Renal pelvis (tissue), 1 donor: ENCODE measurements at regions not wholly inside any gene's neighbourhood (a gene's known extent, or its start where the extent isn't known, plus 50 kb on each side); places are given as distances from the start of the nearest gene placed in this dataset.
"Not testable (repeated sequence)": the region's sequence is repeated elsewhere in the genome, so short reads cannot be mapped to it uniquely, and the experiment has no call there.

Experiments used
- DNase-seq: peaks from one replicate; pipeline ENCODE4 v3.0.0-alpha.2; 2013

DNA sequence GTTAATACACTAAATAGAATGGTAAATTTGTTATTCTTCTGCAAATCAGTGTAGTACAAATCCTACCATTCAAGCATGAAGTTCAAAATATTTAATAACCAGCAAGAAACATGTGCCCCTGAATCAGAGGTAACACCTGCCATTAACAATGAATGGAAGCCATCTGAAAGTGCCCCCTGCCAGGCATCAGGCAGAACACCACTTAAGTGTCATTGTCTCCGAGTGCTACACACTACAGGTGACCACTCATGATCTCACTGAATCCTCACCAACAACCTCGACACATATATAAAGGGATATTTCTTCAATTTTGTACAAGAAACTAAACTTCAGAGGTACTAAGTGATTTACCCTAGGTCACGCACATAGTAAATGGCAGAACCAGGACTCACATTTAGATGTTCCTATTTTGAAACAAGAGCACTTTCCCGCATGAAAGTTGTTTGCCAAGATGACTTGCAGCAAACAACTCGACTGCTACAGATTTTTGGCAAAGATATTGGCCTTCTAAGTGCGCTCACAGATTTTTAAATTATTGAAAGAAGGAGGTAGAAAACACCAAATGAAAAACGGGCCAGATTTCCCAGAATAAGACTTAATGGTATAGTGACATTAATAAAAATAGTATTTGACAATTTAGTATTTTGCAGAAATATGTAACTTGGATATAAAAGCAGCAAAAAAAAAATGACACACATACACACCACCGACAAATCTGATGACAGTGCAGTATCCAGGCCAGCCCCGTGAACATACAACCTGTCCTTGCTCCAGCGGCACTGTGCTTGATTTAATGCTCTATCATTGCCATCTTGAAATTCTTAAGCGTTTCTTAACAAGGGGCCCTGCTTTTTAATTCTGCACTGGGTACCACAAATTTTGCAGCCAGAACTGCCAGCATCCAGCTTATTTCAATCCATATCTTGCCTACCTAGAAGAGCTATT lies 274.5 kb downstream of the ALDH8A1 start:
- no peak for DNase-seq

DNA sequence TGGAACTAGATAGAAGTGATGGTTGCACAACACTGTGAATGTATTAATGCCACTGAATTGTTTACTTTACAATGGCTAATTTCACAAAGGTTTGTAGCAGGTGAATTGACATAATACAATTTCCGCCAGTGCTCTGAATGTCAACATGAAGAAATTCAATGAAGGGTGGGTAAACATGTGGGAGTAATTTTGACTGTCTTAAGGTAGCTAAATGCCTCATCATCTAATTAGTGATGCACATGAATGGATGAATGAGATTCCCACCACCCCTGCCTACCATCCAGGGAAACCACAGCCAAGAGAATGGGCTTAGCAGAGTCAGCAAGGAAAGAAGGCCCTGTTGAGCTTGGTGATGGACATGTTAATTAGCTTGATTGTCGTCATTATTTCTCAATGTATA lies 275.3 kb downstream of the ALDH8A1 start:
- DNase-seq, result no peak

DNA sequence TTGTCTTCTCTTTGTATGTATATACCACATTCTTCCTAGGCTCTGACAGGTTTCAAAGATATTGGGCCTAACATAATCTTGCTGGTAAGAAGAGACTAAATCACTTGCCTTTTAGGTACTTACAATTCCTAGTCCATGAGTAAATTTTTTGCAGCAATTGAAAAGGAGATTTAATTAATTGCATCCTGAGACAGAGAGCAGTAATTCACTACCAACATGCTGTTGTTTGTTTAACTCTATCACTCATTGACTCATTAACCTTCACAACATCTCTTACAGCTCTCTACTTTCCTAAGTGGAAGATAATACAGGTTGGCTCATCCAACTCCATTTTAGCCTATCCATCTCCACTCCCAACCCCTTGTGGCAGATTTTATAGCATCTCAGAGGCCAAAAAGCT lies 280.4 kb downstream of the ALDH8A1 start:
- DNase-seq, result peak; percentile 52

DNA sequence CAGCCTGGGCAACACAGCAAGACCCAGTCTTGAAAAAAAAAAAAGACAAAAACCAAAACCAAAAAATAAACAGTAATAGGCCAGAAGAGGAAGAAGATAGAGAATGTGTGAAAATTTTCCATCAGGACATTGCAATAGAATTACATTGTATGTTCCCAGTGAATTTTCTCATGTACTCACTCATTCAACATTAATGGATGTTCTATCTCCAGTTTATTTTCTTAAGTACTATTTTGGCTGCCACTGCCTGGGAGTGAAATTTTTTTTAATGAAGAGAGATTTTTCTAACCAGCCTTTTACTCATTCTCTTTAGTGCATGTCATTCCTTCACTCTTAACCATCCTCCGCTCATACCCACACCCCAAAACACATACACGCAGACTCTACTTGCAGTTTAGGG lies 282.8 kb downstream of the ALDH8A1 start:
- DNase-seq, result no peak

DNA sequence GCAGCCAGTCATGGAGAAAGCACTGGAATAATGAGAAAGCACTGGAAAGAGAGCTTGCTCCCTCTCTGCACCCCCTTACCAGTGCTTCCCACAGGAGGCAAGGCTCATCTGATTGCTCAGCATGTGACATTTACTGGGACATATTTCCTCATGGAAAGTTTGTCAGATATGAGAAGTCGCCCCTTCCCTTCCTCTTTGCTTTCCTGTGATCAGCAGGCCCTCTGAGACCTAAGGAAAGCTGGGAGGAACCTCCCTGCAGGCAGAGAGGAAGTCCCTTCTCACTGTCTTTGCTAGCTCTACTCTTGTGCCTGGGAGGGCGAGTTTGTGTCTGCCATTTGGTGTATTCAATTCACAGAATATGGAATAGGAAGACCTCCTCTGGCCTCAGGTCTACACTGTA lies 283.8 kb downstream of the ALDH8A1 start:
- DNase-seq, result no peak

DNA sequence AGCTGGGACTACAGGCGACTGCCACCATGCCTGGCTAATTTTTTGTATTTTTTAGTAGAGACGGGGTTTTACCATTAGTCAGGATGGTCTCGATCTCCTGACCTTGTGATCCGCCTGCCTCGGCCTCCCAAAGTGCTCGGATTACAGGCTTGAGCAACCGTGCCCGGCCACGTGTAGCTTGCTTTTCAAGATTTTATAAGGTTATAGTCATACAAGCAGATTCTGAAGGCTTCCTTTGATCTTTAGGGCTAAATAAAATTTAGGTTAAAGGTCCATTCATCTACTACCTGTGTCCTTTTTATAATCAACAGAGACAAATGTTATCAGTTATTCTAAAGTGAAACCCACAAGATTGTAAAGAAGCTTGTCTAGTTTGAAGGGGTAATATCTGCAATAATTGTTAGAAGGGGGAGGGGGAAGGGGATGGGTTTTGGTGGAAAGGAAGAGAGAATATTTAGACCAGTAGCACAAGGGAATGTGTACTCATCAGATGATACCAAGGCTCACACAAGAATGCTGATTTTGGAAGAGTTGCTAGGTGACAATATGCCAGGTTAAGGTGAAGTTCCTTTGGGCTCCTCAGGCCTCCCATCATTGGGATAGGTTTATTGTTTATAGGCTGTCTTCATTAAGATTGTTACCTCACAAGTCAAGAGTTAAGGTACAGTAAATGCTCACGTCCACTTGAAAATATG lies 284.7 kb downstream of the ALDH8A1 start:
- DNase-seq, result no peak

DNA sequence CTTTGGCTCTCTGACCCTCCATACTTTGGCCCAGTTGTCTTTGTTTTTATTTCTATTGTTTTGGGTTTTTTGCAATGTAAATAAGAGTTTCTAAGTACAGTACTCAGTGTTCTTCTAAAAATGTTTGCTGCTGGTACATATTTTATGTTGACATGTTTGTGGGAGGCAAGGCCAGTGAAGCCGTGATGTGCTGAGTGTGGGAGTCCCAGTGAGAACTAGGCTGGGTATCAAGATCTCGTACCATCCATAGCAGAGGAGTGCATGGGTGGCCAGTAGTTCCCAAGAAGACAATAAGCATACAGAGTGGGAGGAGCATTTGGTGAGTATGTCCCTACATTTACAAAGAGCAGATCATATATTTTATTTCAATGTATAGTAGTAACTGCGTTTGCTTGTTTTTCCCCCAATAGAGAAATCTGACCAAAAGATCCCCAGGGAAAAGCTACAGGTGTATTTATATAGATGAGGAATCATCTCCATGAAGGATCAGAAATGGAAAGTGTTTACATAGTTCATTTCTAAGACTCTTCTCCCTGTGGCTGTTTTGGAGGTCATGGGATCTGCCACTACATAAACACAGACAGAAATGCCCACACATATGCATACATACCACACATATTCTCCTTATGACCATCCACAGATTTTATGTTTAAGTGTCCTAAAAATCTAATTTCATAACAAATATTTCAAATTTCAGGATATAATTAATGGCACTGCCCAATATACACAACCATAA lies 285.9 kb downstream of the ALDH8A1 start:
- DNase-seq, result no peak

DNA sequence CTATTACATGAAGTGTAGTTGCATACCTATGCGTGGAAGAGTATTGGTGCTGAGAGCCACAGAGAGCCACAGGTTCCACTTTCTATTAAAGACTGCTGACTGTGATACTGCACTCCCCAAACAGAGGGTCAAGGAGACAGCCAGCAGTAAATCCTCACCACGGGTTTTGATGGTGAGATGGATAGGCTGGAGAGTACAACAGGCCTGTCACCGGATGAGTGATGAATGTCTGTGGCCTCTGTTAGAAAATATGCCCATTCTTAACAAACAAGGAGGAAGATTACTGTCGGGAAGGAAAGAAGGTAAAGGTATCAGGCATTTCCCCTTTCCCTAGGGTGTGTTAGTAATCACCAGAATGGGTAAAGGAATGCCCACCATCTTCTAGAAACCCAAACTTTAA lies 286.5 kb downstream of the ALDH8A1 start:
- no peak for DNase-seq

DNA sequence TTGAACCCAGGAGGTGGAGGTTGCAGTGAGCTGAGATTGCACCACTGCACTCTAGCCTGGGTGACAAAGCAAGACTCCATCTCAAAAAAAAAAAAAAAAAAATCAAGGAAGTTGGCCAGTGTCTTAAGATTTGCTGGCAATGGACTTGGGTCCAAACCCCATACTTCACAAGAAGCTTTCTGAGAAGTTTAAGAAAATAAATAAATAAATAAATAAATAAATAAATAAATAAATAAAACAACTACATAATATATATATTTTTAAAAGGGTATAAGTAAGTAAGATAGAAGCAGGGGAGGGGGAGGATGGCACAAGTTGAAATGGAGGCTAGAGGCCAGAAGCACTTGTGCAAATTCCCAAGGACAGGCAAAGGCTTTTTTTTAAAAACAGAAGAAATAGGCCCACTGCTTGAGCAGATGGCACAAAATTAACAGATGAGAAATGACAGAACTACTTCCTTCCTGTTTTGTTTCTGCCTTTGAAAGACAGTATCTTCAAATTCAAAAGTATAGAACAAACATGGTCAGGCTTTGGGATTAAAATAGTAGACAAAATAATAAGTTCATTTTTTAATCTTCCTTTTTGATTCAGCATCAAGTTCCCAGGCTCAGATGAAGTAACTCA lies 287.7 kb downstream of the ALDH8A1 start:
- no peak for DNase-seq

DNA sequence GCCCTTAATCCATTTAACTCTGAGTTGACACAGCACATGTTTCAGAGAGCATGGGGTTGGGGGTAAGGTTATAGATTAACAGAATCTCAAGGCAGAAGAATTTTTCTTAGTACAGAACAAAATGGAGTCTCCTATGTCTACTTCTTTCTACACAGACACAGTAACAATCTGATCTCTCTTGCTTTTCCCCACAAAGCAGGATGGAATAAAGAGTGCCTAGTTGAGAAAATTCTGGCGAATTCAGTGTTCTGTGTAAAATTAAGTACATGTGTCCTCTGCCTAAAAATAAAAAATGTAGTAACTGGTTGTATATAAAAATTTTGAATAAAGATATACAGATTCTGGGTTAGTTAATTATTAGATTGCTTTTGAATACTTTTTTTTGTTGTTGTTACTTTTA lies 290.0 kb downstream of the ALDH8A1 start:
- not testable (repeated sequence) for DNase-seq

DNA sequence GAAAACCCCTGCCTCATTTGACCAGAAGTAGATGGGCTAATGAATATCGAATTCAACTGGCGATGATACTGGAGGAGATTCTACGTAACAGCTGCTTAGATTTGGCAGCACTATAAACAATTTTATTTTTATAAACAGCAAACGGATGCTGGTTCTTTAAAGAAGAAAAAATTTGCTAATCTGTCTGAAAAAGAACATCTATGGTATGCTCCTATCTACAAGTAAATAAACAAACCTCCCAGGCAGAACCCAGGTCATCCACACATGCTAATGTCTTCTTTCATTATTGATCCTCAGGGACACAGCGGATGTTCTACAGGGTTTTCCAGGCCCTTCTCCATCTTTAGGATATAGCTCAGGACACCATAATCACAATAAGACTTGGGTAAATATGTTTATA lies 291.3 kb downstream of the ALDH8A1 start:
- DNase-seq, result no peak

DNA sequence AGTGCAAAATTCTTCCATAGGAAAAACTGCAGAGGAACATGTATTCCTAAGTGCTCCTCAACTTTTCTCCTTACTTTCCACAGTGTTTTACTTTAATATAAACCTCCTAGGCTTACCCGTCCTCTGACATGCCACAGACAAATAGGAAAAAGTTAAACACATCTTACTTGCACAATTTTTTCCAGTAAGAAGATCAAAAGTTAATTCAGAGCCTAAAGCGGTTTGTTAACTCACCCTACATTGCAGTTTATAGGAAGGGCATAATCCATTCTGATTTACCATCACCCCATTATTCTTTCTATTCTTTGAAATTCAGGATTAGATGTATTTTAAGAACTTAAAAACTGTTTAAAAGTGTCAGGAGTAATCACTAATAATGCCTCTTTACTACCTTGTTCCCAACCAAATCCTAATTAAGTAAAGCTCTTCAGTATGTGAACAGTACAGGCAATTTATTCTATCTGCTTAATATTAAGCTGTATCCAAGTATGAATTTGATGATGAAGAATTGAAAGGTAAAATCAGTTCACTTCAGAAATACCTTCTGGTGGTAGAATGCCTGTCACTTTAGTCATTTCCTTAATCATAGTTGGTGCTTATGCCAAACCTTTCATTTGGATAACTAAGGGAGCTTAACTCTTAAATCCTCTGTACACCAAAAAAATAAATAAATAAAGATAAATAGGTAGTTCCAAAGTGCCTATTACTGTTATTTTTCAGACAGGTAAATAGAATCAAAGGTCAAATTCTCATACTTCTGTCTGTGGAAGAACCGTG lies 292.0 kb downstream of the ALDH8A1 start:
- DNase-seq, result no peak

DNA sequence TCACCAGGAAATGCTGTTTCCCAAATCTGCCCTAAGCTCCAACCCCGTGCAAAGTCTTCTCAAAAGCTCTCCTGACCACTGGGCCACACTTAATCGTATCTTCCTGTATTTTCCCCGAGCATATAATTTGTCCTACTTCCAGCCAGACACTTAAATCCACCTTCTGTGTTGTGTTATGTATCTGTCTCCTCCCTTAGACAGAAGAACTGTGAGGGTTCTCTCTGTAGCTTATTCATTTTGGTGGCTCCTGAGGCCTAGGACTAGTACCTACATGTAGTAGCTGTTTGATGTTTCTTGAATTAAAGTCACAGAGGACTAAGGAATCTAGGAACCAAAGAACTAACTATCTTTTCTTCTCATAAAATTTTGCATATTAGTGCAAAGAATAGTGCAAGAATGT lies 292.6 kb downstream of the ALDH8A1 start:
- DNase-seq, result no peak

DNA sequence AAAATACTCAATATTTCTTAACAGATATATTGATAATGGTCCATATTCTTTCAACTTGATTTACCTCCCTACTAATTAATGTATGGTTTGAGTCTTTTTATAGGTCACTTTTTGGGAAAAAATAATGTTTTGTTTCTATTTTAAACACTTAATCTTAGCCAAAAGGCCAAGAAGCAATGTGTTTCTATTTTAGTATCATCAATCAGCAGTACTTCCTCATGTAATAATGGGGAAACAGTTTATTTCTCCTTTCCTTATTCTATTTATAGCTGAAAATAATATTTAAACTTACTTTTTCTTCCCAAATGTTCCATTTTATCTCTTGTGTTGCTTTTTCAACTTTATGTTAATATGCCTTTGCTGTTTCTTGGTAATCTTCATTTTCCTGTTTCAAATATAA lies 295.1 kb downstream of the ALDH8A1 start:
- DNase-seq, result no peak

DNA sequence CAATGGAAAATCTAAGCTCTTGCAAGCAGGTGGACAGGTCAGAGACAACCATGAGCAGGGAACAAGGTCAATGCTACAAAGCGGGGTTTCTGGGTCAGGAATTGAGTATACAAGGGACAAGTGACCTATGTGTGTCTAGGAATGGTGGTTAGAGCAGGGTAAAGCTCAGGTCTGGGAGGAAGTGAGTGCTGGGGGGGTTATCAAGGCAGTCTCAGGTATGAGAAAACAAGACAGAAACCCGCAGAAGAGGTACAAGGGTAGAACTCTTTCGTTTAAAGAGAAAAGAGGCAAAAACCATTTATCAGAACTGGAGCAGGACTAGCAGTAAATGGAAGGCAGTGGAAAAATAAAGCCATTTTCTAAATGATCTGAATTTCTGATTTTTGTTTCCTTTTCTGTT lies 298.4 kb downstream of the ALDH8A1 start:
- DNase-seq, result no peak

DNA sequence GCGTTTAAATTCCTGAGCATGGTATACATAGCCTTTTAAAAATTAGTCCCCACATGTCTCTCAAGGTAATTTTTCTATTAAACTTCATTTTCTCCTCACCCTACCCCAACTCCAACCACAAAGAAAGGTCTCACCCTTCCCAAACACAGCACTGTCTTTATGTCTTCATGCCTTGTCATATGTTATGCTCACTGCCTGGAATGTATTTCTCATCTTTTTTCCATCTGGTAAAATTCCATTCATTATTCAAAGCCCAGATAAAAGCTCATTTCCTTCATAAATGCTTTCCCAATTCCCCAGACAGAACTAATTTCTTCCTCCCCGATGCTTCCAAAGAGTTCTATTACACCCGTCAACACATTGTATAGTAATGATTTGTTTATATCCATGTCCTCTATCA lies 302.0 kb downstream of the ALDH8A1 start:
- no peak for DNase-seq

DNA sequence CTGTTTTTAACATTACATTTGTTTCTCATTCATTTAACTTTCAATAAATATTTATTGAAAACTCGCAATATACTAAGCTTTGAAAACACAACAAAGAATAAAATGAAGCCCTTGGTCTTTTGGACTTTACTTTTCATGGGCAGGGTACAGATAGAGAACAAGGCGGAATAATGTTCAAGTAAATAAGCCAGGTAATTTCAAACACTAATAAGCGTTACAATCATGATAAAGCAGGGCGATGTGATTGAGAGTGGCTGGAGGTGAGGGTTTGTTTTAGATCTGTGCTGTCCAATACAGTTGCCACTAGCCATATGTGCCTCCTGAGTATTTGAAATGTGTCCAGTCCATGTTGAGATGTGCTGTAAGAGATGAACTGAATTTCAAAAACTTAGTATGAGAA lies 307.1 kb downstream of the ALDH8A1 start:
- no peak for DNase-seq

DNA sequence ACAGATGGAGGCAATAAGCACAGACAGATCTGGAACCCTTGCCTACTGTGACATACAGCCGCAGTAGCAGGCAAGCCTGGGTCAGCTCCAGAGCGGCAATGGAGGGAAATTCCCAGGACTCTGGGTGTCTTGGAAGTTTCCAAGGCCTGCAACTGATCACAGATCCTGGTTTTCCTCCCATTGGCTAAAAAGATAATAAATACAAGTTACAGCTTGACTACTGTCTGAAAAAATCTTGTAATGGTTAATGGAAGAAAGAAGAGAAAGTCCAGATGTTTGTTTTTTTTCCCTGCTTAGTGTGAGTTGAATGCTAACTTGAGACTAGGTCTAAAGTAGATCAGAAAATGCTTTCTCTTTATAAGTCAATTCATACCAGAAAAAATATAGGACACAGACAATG lies 307.6 kb downstream of the ALDH8A1 start:
- DNase-seq, result peak; percentile 35

DNA sequence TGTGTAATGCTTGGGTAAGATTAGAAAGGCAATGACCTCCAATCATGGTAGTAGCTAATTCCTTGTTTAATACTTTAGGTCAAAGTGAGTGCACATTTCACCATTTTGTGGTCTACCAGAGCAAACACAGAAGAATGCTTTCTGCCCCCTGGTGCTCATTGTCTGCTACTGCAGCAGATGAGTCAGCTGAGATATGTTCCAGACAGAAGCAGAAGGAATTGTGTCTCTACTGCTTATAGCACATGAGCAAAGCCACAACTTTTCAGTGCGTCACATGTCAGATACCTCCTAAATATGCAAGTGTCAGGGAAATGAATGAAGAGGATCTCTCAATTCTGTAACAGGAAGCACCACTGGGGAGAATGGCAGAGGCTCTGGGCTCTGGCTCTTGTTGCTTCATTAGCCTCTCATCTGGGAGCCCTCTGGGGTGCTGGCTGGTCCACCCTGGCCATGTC lies 308.9 kb downstream of the ALDH8A1 start:
- peak; percentile 69 for DNase-seq

DNA sequence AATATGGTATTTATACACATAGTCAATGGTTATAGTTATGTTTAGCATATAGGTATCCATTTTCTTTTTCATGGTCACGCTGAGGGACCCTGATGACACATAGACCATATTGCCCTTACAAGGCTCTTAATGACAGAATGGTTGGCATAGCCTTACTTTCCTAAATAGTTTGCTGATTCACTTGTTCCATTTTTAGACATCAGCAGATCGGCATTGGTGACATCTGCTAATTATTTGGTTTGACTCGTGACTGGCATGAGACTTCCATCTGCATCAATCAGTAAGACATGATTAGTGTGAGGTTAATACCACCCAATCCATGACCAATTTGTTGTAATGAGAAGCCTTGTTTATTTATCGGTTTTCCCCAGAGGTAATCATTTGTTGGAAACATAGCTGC lies 309.7 kb downstream of the ALDH8A1 start:
- no peak for DNase-seq

DNA sequence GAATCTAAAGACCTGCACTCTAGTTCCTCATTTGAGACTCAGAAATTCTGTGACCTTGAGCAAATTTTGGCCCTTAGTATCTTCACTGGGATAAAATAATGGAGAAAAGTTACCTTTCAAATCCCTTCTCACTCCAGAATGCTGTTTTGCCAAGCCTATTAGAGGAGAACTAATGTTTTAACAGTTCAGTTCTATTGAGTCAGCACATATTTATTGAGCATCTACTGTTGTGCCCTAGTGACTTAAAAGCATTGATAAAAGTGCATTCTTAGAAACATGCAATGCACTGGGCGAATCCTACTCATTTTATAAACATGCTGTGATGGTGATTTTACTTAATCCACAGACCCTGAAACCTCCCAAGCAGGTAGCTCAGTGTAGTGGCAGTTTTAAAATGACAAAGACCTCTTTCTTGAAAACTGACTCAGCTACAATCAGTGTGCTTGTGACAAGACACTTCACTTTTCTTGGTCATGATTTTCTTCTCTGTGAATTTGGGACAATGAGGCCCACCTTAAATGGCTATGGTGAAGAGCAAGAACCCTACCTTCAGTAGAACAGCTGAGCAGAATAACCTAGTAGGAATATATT lies 312.0 kb downstream of the ALDH8A1 start:
- no peak for DNase-seq
